ENCODE measurements at regions not wholly inside any gene's neighbourhood (a gene's known extent, or its start where the extent isn't known, plus 50 kb on each side); places are given as distances from the start of the nearest gene placed in this dataset.

DNA sequence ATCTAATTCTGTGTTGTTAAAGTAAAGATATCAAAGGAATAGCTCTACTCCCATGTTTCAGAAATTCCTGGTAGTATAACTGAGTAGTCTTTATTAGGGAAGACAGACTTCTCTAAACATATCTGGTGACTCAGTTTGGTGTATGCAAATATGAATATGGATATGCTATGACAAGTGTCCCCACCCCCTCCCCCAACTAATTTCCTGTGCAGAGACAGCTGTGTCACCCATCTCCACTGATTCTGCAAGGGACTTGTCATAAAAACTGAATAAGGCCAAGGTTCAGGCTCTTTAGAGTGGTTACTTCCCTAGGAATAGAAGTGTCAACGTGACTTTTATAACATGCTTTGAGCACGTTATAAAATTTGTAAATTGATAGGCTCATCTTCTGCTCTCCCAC lies 429.1 kb downstream of the DAD1 start:
- H4K5ac ChIP-seq (ENCODE audit: insufficient read length, low read depth, low read length), result no peak overlapping the region
- no peak overlapping the region for H2BK15ac ChIP-seq (ENCODE audit: low read length)
- H2BK20ac ChIP-seq (ENCODE audit: low read length), result no peak overlapping the region
- no peaks in the 10 kb centered on the region for H4K20me1 ChIP-seq (replicated peaks in 1 of 2; ENCODE audit: control insufficient read depth in 1 of 2, insufficient read depth in 2 of 2, low read length in 2 of 2)
- no peaks in the 10 kb centered on the region for H3K79me1 ChIP-seq (ENCODE audit: low read depth, low read length)
- no peak overlapping the region for H4K8ac ChIP-seq (ENCODE audit: extremely low read depth, insufficient read depth, low read length)
- H3K4ac ChIP-seq (replicated peaks; ENCODE audit: insufficient read length, low read depth, low read length), result no peak overlapping the region
- DNase-seq (ENCODE audit: low read depth in 1 of 2, low spot score in 2 of 2) (no peak), FAIRE-seq (no peak)
- no peak overlapping the region for H3K18ac ChIP-seq (ENCODE audit: extremely low read depth, low read length)
- no peaks in the 10 kb centered on the region for H3K27me3 ChIP-seq (replicated peaks in 1 of 4; ENCODE audit: control insufficient read depth in 3 of 4, extremely low read depth in 1 of 4, insufficient read depth in 3 of 4, low read length in 3 of 4)
- no peaks in the 10 kb centered on the region for H3K23me2 ChIP-seq (ENCODE audit: low read depth, low read length)
- ChIA-PET POLR2A (ENCODE audit: partially characterized antibody) (no interaction called here), CTCF (ENCODE audit: partially characterized antibody) (interaction anchor here (0.6 to 1.9 kb wide), 5 partner anchors 8 to 206 kb away, joined by 3 to 6 read pairs (median 3); no protein-coding TSS in a partner anchor)
- no peak overlapping the region for H2AK5ac ChIP-seq (ENCODE audit: low read depth, low read length)
- H3K27ac ChIP-seq (ENCODE audit: low read depth, low read length), result no peak overlapping the region
- no peak for TF ChIP-seq POLR2AphosphoS5 (IDR thresholded peaks at IDR 0.05; ENCODE audit: low read depth, low read length)
- no peak for TF ChIP-seq ZNF274 (IDR thresholded peaks at IDR 0.05; ENCODE audit: borderline replicate concordance, extremely low read depth, low read length)
- no peak for TF ChIP-seq TEAD4 (IDR thresholded peaks at IDR 0.05; ENCODE audit: low read depth, low read length)
- no peak for TF ChIP-seq CTBP2 (IDR thresholded peaks at IDR 0.05; ENCODE audit: borderline replicate concordance, insufficient read depth, insufficient read length, low read length)
- TF ChIP-seq, protein P1, sequence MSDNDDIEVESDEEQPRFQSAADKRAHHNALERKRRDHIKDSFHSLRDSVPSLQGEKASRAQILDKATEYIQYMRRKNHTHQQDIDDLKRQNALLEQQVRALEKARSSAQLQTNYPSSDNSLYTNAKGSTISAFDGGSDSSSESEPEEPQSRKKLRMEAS (IDR thresholded peaks at IDR 0.05), result no peak
- no peak for TF ChIP-seq SIRT6 (IDR thresholded peaks at IDR 0.05; ENCODE audit: low read length)
- H2BK12ac ChIP-seq (ENCODE audit: low read depth, low read length), result no peak overlapping the region
- no peaks in the 10 kb centered on the region for H3K36me3 ChIP-seq (ENCODE audit: control insufficient read depth in 2 of 4, insufficient read depth in 4 of 4, low read length in 3 of 4)
- H3K79me2 ChIP-seq (ENCODE audit: control insufficient read depth in 1 of 2, insufficient read depth in 2 of 2, low read length in 2 of 2), result no peaks in the 10 kb centered on the region
- no peak overlapping the region for H3K56ac ChIP-seq (replicated peaks; ENCODE audit: insufficient read length, low read depth, low read length)
- WGBS, 2 experiments (ENCODE audit: extremely low coverage in 1 of 2, insufficient coverage in 1 of 2, insufficient read length in 1 of 2, insufficient replicate concordance in 2 of 2, low coverage in 1 of 2, low lambda C conversion rate in 2 of 2, missing lambda C conversion rate in 1 of 2), result 84% methylated on average over 2 of the region's 2 CpGs; no CpG with 5 or more reads in 1 of the 2 experiments
- H3K4me3 ChIP-seq (ENCODE audit: extremely low read depth in 1 of 4, insufficient read depth in 2 of 4, low read depth in 3 of 4, low read length in 4 of 4), result no peak overlapping the region
- H3K9ac ChIP-seq (replicated peaks in 1 of 4; ENCODE audit: extremely low read depth in 1 of 4, low read depth in 3 of 4, low read length in 3 of 4), result no peak overlapping the region
- H3K23ac ChIP-seq (ENCODE audit: insufficient read length), result no peak overlapping the region
- no peak overlapping the region for H3K4me2 ChIP-seq (ENCODE audit: insufficient read depth in 1 of 2, low read depth in 2 of 2, low read length in 2 of 2)
- H4K91ac ChIP-seq (replicated peaks; ENCODE audit: insufficient read length, low read length), result no peak overlapping the region
- no peak overlapping the region for H2BK120ac ChIP-seq (replicated peaks; ENCODE audit: low read depth, low read length)
- H3K14ac ChIP-seq (ENCODE audit: insufficient read length), result no peak overlapping the region
- H2AFZ ChIP-seq (ENCODE audit: low read length), result no peak overlapping the region
- no peaks in the 10 kb centered on the region for H3K9me3 ChIP-seq (ENCODE audit: insufficient read depth in 2 of 2, low read depth in 1 of 2, low read length in 1 of 2)
- no peak overlapping the region for H2BK5ac ChIP-seq (ENCODE audit: low read depth, low read length)
- no peaks in the 10 kb centered on the region; a peak in 1 of 7 replicates for H3K4me1 ChIP-seq (replicated peaks in 1 of 4; ENCODE audit: control insufficient read depth in 3 of 4, insufficient read depth in 4 of 4, low read length in 3 of 4)
